ENCODE measurements at regions not wholly inside any gene's neighbourhood (a gene's known extent, or its start where the extent isn't known, plus 50 kb on each side); places are given as distances from the start of the nearest gene placed in this dataset.
A peak's percentile ranks its signal among the peaks of the same experiment; 100 is the strongest.

- DNase-seq (ENCODE audit: low read depth): no peak
- no peak overlapping the region for H3K4me3 ChIP-seq (ENCODE audit: control insufficient read depth, low read depth, low read length)
- no peak for TF ChIP-seq CTCF (IDR thresholded peaks at IDR 0.05; ENCODE audit: control insufficient read depth, insufficient read depth, low read depth, low read length, missing control alignments)
Observed at GRCh38 chr13:30129411-30129810, 177.9 kb downstream of the KATNAL1 start.

GRCh38 chr13:30128591-30128990, 178.8 kb downstream of the KATNAL1 start:
- no peak for TF ChIP-seq CTCF (IDR thresholded peaks at IDR 0.05; ENCODE audit: control insufficient read depth, insufficient read depth, low read depth, low read length, missing control alignments)
- DNase-seq (ENCODE audit: low read depth): no peak
- no peak overlapping the region for H3K4me3 ChIP-seq (ENCODE audit: control insufficient read depth, low read depth, low read length)

GRCh38 chr13:30128095-30128494, 179.3 kb downstream of the KATNAL1 start:
- TF ChIP-seq CTCF (IDR thresholded peaks at IDR 0.05; ENCODE audit: control insufficient read depth, insufficient read depth, low read depth, low read length, missing control alignments): no peak
- DNase-seq (ENCODE audit: low read depth): no peak
- H3K4me3 ChIP-seq (ENCODE audit: control insufficient read depth, low read depth, low read length): no peak overlapping the region

DNA sequence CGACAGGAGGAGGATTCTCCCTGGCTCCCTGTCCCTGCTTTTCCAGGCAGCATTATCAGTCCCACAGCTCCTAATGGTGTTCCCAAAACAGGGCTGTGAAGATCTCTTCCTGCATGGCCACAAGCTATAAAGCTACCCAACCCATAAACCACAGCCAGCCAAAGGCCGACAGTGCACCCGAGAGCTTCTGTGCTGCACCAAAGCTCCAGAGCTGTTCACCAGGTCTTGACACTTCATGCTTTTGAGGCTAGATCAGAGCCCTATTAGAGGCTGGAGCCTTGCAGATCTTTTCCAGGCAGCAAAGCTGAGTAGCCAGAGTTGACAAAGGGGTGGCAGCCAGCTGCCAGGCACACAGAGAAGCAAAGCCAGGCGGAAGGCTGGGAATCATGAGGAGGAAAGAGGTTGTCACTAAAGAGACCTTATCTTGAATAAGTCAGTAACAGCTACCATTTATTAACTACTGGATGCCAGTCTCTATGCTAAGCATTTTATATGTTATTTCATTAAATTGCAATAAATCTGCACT, 180.4 kb downstream of the KATNAL1 start:
- H3K4me3 ChIP-seq (ENCODE audit: control insufficient read depth, low read depth, low read length): no peak overlapping the region
- peak; percentile 50 for DNase-seq (ENCODE audit: low read depth)
- no peak for TF ChIP-seq CTCF (IDR thresholded peaks at IDR 0.05; ENCODE audit: control insufficient read depth, insufficient read depth, low read depth, low read length, missing control alignments)

DNA sequence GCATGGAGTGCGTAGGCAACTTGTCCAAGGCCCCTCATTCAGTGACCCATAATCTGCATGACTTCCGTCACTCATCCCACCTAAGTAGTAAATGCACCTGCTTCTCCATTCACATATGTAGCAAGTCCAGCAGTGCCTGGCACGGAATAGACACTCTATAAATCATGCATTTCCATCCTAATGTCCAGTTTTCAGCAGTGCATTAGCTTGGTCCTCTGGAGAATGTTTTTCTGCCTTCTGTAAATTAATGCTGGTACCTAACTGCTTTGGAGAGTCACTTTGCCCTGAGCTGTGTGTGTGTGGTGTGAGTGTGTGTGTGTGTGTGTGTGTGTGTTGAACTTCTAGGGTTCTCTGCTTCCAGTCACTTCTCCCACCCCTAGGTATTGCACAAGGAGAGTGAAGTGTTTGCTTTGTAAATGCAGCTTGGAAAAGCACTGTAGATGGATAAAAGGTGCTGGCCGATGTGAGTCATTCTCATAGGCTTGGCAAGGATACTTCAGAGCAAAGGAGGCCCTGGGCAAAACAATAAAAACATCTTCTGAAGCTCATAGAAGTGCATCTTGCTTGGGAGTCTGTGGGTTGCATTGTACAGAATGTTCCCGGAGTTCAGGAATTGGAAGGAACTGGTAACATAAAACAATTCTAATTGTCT, 181.8 kb downstream of the KATNAL1 start:
- peak; percentile 95 for DNase-seq (ENCODE audit: low read depth)

DNA sequence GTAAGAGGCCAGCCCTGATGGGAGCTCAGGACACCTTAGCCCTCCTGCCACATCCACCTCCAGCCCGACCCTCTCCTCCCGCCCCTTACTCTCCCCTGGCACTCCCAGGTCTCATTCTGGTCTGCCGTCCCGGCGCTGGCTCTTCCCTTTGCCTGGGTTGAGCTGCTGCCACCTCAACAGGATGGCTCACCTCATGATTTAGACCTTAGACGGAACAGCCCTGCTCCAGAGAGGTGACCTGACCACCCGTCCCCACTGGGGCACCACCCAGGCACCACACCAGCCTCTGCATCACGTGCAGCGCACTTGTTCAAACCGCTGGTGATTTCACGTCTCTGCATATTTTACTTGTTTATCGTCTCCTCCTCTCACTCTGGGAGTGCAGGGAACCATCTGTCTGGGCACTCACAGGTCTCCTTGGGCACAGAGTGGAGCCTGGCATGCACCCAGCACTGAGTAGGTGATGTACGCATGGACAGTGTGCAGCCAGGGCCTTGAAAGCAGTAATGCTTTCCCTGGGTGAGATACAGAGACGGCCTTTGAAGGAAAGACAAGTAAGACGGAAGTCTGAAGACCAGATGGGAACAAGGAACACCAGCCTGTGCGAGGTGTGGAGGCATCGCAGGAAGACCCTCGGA, 183.1 kb downstream of the KATNAL1 start:
- no peak overlapping the region for H3K4me3 ChIP-seq (ENCODE audit: control insufficient read depth, low read depth, low read length)
- DNase-seq (ENCODE audit: low read depth): no peak
- no peak for TF ChIP-seq CTCF (IDR thresholded peaks at IDR 0.05; ENCODE audit: control insufficient read depth, insufficient read depth, low read depth, low read length, missing control alignments)

More for the DNA sequence above, 181.8 kb downstream of the KATNAL1 start:
- TF ChIP-seq CTCF (IDR thresholded peaks at IDR 0.05; ENCODE audit: control insufficient read depth, insufficient read depth, low read depth, low read length, missing control alignments): no peak
- H3K4me3 ChIP-seq (ENCODE audit: control insufficient read depth, low read depth, low read length): no peak overlapping the region
